Activated CD4-positive, alpha-beta memory T cell treated with anti-CD3 and anti-CD28 coated beads, Interleukin-2, amount 10 ng/mL, durations not matched to agents 7 days and 5 days (primary cell): ENCODE measurements at regions not wholly inside any gene's neighbourhood (a gene's known extent, or its start where the extent isn't known, plus 50 kb on each side); places are given as distances from the start of the nearest gene placed in this dataset.

Source experiments
- CTCF ChIA-PET: fragments of 350-600 bp; sonication (Branson Sonifier 250); formaldehyde crosslinking; loops from one replicate; lab custom pipeline; 2021; ENCODE audit warnings: antibody characterized with exemption, inconsistent platforms; lab: Charles Lee
- POLR2A ChIA-PET: fragments of 350-600 bp; sonication (Branson Sonifier 250); formaldehyde crosslinking; loops from one replicate; lab custom pipeline; 2021; ENCODE audit warnings: antibody characterized with exemption; lab: Charles Lee
- DNase-seq: peaks from one replicate; pipeline ENCODE4 v3.0.0-alpha.2; 2020
- H3K27ac Mint-ChIP-seq: one replicate; pipeline ENCODE4 v1.8.0; 2021; ENCODE audit warnings: mild to moderate bottlenecking, mixed read lengths
- H3K27me3 Mint-ChIP-seq: one replicate; pipeline ENCODE4 v1.8.0; 2021; ENCODE audit warnings: mixed read lengths
- H3K36me3 Mint-ChIP-seq: one replicate; pipeline ENCODE4 v1.8.0; 2021; ENCODE audit warnings: low read depth, mixed read lengths
- H3K4me1 Mint-ChIP-seq: one replicate; pipeline ENCODE4 v1.8.0; 2021; ENCODE audit warnings: mixed read lengths
- H3K4me3 Mint-ChIP-seq: one replicate; pipeline ENCODE4 v1.8.0; 2021; ENCODE audit warnings: mild to moderate bottlenecking, mixed read lengths
- H3K9me3 Mint-ChIP-seq: one replicate; pipeline ENCODE4 v1.8.0; 2021; ENCODE audit warnings: mixed read lengths

- DNase-seq, result no peak
- Mint-ChIP-seq H3K36me3 (no peaks in the 10 kb centered on the region), H3K9me3 (no peaks in the 10 kb centered on the region), H3K27me3 (no peaks in the 10 kb centered on the region), H3K4me3 (no peak overlapping the region), H3K27ac (no peak overlapping the region), H3K4me1 (no peaks in the 10 kb centered on the region)
- ChIA-PET POLR2A (no interaction called here), CTCF (no interaction called here)
These were observed 205.0 kb downstream of the TENT4A start for GRCh38 chr5:6918255-6918654.

- Mint-ChIP-seq H3K27me3 (no peaks in the 10 kb centered on the region), H3K4me1 (no peaks in the 10 kb centered on the region), H3K36me3 (no peaks in the 10 kb centered on the region), H3K9me3 (no peaks in the 10 kb centered on the region), H3K4me3 (no peak overlapping the region), H3K27ac (no peak overlapping the region)
- ChIA-PET POLR2A (no interaction called here), CTCF (interaction anchor here (1.2 kb wide), 1 partner anchor 101 kb away, joined by 3 read pairs; no protein-coding TSS in a partner anchor)
- no peak for DNase-seq
These were observed 207.5 kb downstream of the TENT4A start for GRCh38 chr5:6920628-6921256.

GRCh38 chr5:6926491-6927038, 213.3 kb downstream of the TENT4A start:
- ChIA-PET POLR2A (no interaction called here), CTCF (no interaction called here)
- H3K36me3 Mint-ChIP-seq, result no peaks in the 10 kb centered on the region
- no peak overlapping the region for H3K27ac Mint-ChIP-seq
- no peaks in the 10 kb centered on the region for H3K27me3 Mint-ChIP-seq
- H3K4me3 Mint-ChIP-seq, result no peak overlapping the region
- no peaks in the 10 kb centered on the region for H3K4me1 Mint-ChIP-seq
- no peaks in the 10 kb centered on the region for H3K9me3 Mint-ChIP-seq
- DNase-seq, result no peak

- no peak overlapping the region for H3K4me3 Mint-ChIP-seq
- no peaks in the 10 kb centered on the region for H3K36me3 Mint-ChIP-seq
- H3K27me3 Mint-ChIP-seq, result peaks cover 3% of the 10 kb centered on the region
- no peak for DNase-seq
- CTCF ChIA-PET, result no interaction called here
- POLR2A ChIA-PET, result no interaction called here
- H3K27ac Mint-ChIP-seq, result no peak overlapping the region
- H3K9me3 Mint-ChIP-seq, result no peaks in the 10 kb centered on the region
- H3K4me1 Mint-ChIP-seq, result no peaks in the 10 kb centered on the region
These were observed 222.8 kb downstream of the TENT4A start for GRCh38 chr5:6936031-6936430.

GRCh38 chr5:6937677-6938076, 224.4 kb downstream of the TENT4A start:
- DNase-seq, result no peak
- Mint-ChIP-seq H3K27ac (no peak overlapping the region), H3K4me3 (no peak overlapping the region), H3K4me1 (no peaks in the 10 kb centered on the region), H3K27me3 (peaks cover 2% of the 10 kb centered on the region), H3K36me3 (no peaks in the 10 kb centered on the region), H3K9me3 (no peaks in the 10 kb centered on the region)
- ChIA-PET CTCF (no interaction called here), POLR2A (no interaction called here)

GRCh38 chr5:6941631-6942030, 228.4 kb downstream of the TENT4A start:
- Mint-ChIP-seq H3K9me3 (no peaks in the 10 kb centered on the region), H3K36me3 (no peaks in the 10 kb centered on the region), H3K4me3 (no peak overlapping the region), H3K27me3 (no peaks in the 10 kb centered on the region), H3K4me1 (no peaks in the 10 kb centered on the region), H3K27ac (no peak overlapping the region)
- ChIA-PET CTCF (no interaction called here), POLR2A (no interaction called here)
- DNase-seq, result no peak

GRCh38 chr5:6943197-6944112, 230.2 kb downstream of the TENT4A start:
- Mint-ChIP-seq H3K9me3 (no peaks in the 10 kb centered on the region), H3K4me3 (no peak overlapping the region), H3K4me1 (no peaks in the 10 kb centered on the region), H3K27ac (no peak overlapping the region), H3K27me3 (no peaks in the 10 kb centered on the region), H3K36me3 (no peaks in the 10 kb centered on the region)
- no peak for DNase-seq
- CTCF ChIA-PET, result no interaction called here
- POLR2A ChIA-PET, result no interaction called here

GRCh38 chr5:6948562-6948961, 235.3 kb downstream of the TENT4A start:
- Mint-ChIP-seq H3K27ac (no peak overlapping the region), H3K9me3 (no peaks in the 10 kb centered on the region), H3K27me3 (no peaks in the 10 kb centered on the region), H3K4me1 (no peaks in the 10 kb centered on the region), H3K36me3 (no peaks in the 10 kb centered on the region), H3K4me3 (no peak overlapping the region)
- no peak for DNase-seq
- CTCF ChIA-PET, result no interaction called here
- POLR2A ChIA-PET, result no interaction called here

GRCh38 chr5:6949230-6949629, 236.0 kb downstream of the TENT4A start:
- Mint-ChIP-seq H3K4me1 (no peaks in the 10 kb centered on the region), H3K9me3 (no peaks in the 10 kb centered on the region), H3K4me3 (no peak overlapping the region), H3K27ac (no peak overlapping the region), H3K36me3 (no peaks in the 10 kb centered on the region), H3K27me3 (peaks cover 1% of the 10 kb centered on the region)
- DNase-seq, result no peak
- POLR2A ChIA-PET, result no interaction called here
- CTCF ChIA-PET, result no interaction called here

GRCh38 chr5:6950250-6950649, 237.0 kb downstream of the TENT4A start:
- CTCF ChIA-PET, result no interaction called here
- no peak overlapping the region for H3K27ac Mint-ChIP-seq
- H3K4me3 Mint-ChIP-seq, result no peak overlapping the region
- H3K27me3 Mint-ChIP-seq, result peaks cover 1% of the 10 kb centered on the region
- no peak for DNase-seq
- H3K36me3 Mint-ChIP-seq, result no peaks in the 10 kb centered on the region
- POLR2A ChIA-PET, result no interaction called here
- no peaks in the 10 kb centered on the region for H3K4me1 Mint-ChIP-seq
- no peaks in the 10 kb centered on the region for H3K9me3 Mint-ChIP-seq

GRCh38 chr5:6950860-6951259, 237.6 kb downstream of the TENT4A start:
- H3K4me1 Mint-ChIP-seq, result no peaks in the 10 kb centered on the region
- DNase-seq, result no peak
- ChIA-PET CTCF (no interaction called here), POLR2A (no interaction called here)
- no peak overlapping the region for H3K27ac Mint-ChIP-seq
- H3K9me3 Mint-ChIP-seq, result no peaks in the 10 kb centered on the region
- no peak overlapping the region for H3K4me3 Mint-ChIP-seq
- peaks cover 1% of the 10 kb centered on the region for H3K27me3 Mint-ChIP-seq
- H3K36me3 Mint-ChIP-seq, result no peaks in the 10 kb centered on the region

- Mint-ChIP-seq H3K27ac (no peak overlapping the region), H3K4me1 (no peaks in the 10 kb centered on the region), H3K27me3 (no peaks in the 10 kb centered on the region), H3K9me3 (peaks cover 2% of the 10 kb centered on the region), H3K4me3 (no peak overlapping the region), H3K36me3 (no peaks in the 10 kb centered on the region)
- CTCF ChIA-PET, result no interaction called here
- POLR2A ChIA-PET, result no interaction called here
- DNase-seq, result no peak
These were observed 247.9 kb downstream of the TENT4A start for GRCh38 chr5:6961123-6961522.

- ChIA-PET POLR2A (no interaction called here), CTCF (no interaction called here)
- Mint-ChIP-seq H3K36me3 (no peaks in the 10 kb centered on the region), H3K4me1 (no peaks in the 10 kb centered on the region), H3K9me3 (peaks cover 2% of the 10 kb centered on the region), H3K27ac (no peak overlapping the region), H3K4me3 (no peak overlapping the region), H3K27me3 (no peaks in the 10 kb centered on the region)
- no peak for DNase-seq
These were observed 248.8 kb downstream of the TENT4A start for GRCh38 chr5:6961837-6962635.
